CD4-positive, alpha-beta T cell treated with Interferon gamma for 1 hour (primary cell): ENCODE measurements at regions not wholly inside any gene's neighbourhood (a gene's known extent, or its start where the extent isn't known, plus 50 kb on each side); places are given as distances from the start of the nearest gene placed in this dataset.

Experiments
- DNase-seq: peaks from one replicate; pipeline ENCODE4 v3.0.0-alpha.2; 2020

- DNase-seq: peak; percentile 10
Observed at GRCh38 chr9:108316630-108317029, 539.2 kb downstream of the ACTL7B start.

DNA sequence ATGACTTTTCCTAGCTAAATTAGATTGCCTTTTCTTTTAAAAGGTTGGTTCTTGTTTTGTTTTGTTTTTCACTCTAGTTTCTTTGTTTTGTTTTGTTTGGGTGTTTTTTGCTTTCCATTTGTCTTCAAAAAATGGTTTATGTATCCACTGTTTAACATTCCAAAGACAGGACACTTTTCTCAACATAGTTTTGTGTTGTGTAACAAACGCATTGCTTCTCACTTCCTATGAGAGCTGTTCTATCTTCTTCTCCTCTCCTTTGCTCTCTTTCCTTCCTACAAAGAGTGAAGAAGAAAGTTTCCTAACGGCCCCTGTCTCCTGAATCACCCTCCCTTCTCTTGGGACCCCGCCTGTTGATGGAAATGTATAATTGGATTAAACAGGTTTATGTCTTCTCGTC lies 539.7 kb downstream of the ACTL7B start:
- no peak for DNase-seq

GRCh38 chr9:108311745-108312144 lies 544.0 kb downstream of the ACTL7B start:
- DNase-seq: no peak

DNA sequence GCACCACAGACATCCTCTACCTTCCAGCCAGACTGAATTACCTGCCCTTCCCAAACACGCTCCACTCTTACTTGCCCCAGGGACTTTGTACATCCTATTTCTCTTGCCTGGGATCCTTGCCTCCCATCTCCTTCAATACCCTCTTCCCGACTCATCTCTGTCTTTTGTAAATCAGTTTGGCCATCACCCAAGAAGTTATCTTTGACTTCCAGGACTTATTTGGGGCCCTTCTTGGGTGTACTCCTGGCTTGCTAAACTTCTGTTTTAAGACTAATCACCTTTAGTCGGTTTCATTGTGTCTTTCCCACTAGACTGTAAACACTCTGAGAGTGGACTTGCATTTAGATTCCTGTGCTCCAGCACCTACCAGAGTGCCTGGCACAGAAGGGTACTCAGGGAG lies 545.6 kb downstream of the ACTL7B start:
- DNase-seq: no peak

GRCh38 chr9:108300306-108301287 lies 555.2 kb downstream of the ACTL7B start:
- no peak for DNase-seq

GRCh38 chr9:108297073-108297472 lies 558.7 kb downstream of the ACTL7B start:
- DNase-seq: no peak

- DNase-seq: no peak
Observed at GRCh38 chr9:108296056-108296455, 559.7 kb downstream of the ACTL7B start.

DNA sequence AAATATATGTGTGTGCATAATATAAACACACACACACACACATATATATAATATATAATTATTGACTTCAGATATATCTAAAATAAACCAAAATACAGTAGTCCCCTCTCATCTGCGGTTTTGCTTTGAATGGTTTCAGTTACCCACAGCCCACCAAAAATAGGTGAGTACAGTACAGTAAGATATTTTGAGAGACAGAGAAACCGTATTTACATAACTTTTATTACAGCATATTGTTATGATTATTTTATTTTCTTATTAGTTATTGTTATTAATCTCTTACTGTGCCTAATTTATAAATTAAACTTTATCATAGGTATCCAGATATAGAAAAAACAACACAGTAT lies 564.2 kb downstream of the ACTL7B start:
- DNase-seq: no peak

- DNase-seq: no peak
Observed at GRCh38 chr9:108290839-108291585, 564.8 kb downstream of the ACTL7B start.

DNA sequence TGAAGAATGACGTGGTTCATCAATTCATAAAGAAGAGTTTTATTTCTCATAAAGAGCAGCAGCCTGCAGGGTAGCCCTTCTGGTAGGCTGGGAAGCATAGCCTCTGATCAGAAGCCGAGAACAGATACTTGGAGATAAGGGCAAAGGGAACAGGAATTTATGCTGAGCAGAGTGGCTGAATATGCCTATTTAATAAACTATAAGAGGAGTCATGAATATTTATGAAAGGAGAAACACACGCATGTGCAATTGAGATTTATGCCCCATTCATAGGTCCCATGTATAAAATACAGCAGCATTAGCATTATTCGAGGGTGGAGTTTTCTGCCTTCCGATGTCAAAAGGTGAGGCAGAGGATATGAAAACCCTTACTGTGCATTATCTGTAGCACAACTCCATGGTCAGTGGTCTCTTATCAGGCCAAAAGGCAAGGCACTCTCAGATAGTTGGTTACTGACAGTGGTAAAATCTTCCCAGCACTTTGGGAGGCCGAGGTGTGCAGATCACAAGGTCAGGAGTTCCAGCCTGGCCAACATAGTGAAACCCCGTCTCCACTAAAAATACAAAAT lies 569.1 kb downstream of the ACTL7B start:
- no peak for DNase-seq

- DNase-seq: no peak
Observed at GRCh38 chr9:108283696-108284095, 572.1 kb downstream of the ACTL7B start.

DNA sequence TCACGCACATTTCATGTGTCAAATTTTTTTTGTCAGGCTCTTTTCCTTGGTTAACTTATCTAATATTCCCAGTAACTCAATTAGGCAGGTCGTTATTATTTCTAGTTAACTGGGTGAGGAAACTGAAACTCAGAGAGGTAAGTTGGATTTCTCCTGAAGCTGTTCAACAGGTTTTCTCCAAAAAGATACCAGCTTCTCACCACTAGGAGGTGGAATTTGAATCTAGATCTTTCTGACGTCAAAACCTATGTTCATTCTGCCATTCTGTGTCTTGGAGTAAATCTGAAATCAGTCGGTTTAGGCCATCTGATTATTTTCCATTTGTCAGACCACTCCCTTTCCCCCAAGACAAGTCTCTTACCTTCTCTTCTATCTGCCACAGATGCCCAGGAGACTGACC lies 572.9 kb downstream of the ACTL7B start:
- DNase-seq: no peak

- no peak for DNase-seq
Observed at GRCh38 chr9:108281696-108282095, 574.1 kb downstream of the ACTL7B start.

DNA sequence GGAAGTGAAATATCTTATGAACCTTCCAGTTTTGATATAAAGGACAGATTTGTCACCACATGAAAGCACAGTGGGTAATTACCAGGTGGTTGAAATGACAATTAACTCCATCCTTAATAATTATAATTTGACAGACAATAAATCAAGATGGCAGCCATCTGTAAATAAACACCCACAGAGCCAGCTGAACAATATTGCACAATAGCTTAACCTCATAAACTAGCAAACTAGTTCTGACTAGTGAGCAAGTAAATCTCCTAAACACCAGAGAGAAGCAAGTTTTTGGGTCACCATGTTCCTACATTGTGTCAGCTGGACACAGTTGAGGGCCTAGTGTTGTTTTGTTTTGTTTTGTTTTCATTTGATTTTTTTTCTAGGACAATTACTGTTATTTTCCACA lies 577.4 kb downstream of the ACTL7B start:
- DNase-seq: no peak

- DNase-seq: no peak
Observed at GRCh38 chr9:108277216-108277615, 578.6 kb downstream of the ACTL7B start.

- no peak for DNase-seq
Observed at GRCh38 chr9:108275906-108276305, 579.9 kb downstream of the ACTL7B start.

GRCh38 chr9:108274971-108275370 lies 580.8 kb downstream of the ACTL7B start:
- no peak for DNase-seq

GRCh38 chr9:108273988-108274387 lies 581.8 kb downstream of the ACTL7B start:
- no peak for DNase-seq

- peak; percentile 21 for DNase-seq
Observed at GRCh38 chr9:108272349-108272899, 583.4 kb downstream of the ACTL7B start.

GRCh38 chr9:108271646-108272348 lies 584.0 kb downstream of the ACTL7B start:
- no peak for DNase-seq

- no peak for DNase-seq
Observed at GRCh38 chr9:108271236-108271635, 584.5 kb downstream of the ACTL7B start.

DNA sequence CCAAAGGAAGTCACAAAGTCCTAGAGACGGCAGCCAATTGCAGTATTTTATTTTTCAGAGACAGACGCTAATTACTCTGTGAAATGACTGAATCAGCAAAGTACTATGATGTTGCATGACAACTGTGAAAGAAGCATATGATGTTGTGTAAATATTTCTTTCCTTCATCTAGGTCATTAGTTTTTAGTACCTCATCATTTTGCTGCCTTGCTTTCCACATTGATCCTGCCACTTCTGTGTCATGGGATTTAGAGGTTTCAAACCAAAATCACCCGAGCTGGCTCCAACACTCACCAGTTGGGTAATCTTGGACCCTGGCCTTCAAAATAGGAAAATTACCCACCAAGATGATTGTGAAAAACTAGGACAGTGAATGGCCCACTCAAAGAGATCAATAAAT lies 585.2 kb downstream of the ACTL7B start:
- no peak for DNase-seq

DNA sequence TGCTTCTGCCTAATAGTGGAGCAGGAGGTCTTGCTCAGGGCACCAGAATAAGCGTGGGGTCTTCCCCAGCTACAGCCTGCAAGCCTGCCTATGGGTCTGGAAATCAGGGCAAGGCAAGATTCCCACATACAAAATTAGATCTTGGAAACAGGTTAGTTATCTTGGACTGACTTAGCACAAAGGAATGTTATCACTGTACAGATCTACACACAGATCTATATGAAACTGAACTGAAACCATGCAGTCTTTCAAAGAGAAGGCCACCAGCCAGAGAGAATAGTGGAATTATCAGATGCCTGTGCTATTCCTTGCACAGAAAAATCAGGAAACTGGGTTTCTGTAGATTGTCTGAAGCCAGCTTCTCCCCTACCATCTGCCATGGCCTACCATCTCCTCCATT lies 585.7 kb downstream of the ACTL7B start:
- no peak for DNase-seq
